ENCODE measurements at regions not wholly inside any gene's neighbourhood (a gene's known extent, or its start where the extent isn't known, plus 50 kb on each side); places are given as distances from the start of the nearest gene placed in this dataset.
"Not testable (repeated sequence)": the region's sequence is repeated elsewhere in the genome, so short reads cannot be mapped to it uniquely, and the experiment has no call there.

GRCh38 chr2:187884003-187884402 lies 329.8 kb upstream of the TFPI start:
- DNase-seq (no peak), ATAC-seq (no peak)
- Histone ChIP-seq H3K36me3 (no peaks in the 10 kb centered on the region), H3K27ac (no peak overlapping the region), H3K4me1 (no peaks in the 10 kb centered on the region), H3K27me3 (no peaks in the 10 kb centered on the region), H3K9me3 (no peaks in the 10 kb centered on the region), H3K4me3 (no peak overlapping the region)
- TF ChIP-seq, protein P1, sequence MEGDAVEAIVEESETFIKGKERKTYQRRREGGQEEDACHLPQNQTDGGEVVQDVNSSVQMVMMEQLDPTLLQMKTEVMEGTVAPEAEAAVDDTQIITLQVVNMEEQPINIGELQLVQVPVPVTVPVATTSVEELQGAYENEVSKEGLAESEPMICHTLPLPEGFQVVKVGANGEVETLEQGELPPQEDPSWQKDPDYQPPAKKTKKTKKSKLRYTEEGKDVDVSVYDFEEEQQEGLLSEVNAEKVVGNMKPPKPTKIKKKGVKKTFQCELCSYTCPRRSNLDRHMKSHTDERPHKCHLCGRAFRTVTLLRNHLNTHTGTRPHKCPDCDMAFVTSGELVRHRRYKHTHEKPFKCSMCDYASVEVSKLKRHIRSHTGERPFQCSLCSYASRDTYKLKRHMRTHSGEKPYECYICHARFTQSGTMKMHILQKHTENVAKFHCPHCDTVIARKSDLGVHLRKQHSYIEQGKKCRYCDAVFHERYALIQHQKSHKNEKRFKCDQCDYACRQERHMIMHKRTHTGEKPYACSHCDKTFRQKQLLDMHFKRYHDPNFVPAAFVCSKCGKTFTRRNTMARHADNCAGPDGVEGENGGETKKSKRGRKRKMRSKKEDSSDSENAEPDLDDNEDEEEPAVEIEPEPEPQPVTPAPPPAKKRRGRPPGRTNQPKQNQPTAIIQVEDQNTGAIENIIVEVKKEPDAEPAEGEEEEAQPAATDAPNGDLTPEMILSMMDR (IDR thresholded peaks at IDR 0.05): no peak
- intact Hi-C loops (cut with DNase I): no loop called here

DNA sequence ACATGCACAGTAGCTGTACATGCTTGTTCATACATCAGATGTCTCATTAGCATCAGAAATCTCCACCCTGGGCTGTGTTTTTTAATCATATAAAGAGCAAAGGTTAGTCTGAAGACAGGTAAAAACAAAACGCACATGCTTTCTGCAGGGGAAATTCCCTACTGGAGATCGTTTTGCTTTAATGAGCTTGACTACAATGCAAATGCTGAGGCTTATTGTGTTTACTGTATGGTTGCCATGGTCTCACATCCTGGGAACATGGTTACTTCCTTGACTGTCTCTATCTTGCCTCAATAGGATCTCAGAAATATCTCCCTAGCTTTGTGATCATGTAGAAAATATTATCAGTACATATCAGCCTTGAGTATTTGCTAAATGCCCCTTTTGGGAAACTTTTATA lies 336.5 kb upstream of the TFPI start:
- no peaks in the 10 kb centered on the region for H3K27me3 ChIP-seq
- ATAC-seq (no peak), DNase-seq (no peak)
- H3K27ac ChIP-seq: no peak overlapping the region
- no peak overlapping the region for H3K4me3 ChIP-seq
- intact Hi-C loops (cut with DNase I): no loop called here
- no peaks in the 10 kb centered on the region for H3K36me3 ChIP-seq
- TF ChIP-seq, protein P1 (IDR thresholded peaks at IDR 0.05): no peak
- no peaks in the 10 kb centered on the region for H3K4me1 ChIP-seq
- no peaks in the 10 kb centered on the region for H3K9me3 ChIP-seq

DNA sequence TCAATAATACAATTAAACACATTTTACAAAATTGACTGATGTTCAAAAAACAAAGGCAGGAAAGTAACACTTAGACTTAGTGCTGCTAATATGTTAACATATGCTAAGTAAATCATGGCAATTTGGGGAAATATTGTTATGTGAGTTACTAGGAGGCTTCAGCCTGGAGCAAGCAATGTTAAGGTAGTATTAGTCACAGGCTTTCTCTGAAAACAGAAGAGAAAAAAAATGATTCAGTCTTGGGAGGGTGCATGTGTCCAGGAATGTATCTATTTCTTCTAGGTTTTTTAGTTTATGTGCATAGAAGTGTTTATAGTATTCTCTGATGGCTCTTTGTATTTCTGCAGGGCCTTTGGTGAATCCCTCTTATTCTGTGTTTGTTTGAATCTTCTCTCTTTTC lies 345.8 kb upstream of the TFPI start:
- intact Hi-C loops (cut with DNase I): no loop called here
- Histone ChIP-seq H3K4me1 (no peaks in the 10 kb centered on the region), H3K27ac (no peak overlapping the region), H3K4me3 (no peak overlapping the region), H3K9me3 (no peaks in the 10 kb centered on the region), H3K36me3 (no peaks in the 10 kb centered on the region), H3K27me3 (no peaks in the 10 kb centered on the region)
- ATAC-seq (no peak), DNase-seq (no peak)
- TF ChIP-seq, protein P1 (IDR thresholded peaks at IDR 0.05): no peak

DNA sequence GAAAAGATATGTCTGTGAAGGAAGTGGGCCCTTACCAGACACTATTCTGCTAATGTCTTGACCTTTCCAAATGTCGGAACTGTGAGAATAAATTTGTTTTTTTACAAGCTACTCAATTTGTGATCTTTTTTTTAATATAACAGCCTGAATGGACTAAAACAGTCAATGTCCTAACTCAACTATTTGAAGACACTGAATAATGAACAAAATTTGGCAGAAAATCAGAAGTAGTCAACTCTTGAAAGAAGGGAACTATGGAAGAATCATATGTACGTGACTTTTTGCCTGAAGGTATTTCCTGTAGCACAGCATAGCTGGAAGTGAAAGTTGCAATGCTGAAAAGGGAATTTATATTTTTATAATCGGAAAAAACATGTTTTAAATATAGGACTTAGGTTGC lies 351.8 kb upstream of the TFPI start:
- H3K27ac ChIP-seq: no peak overlapping the region
- H3K36me3 ChIP-seq: no peaks in the 10 kb centered on the region
- intact Hi-C loops (cut with DNase I): no loop called here

GRCh38 chr2:187910922-187911321 lies 356.7 kb upstream of the TFPI start:
- not testable (repeated sequence) for H3K27me3 ChIP-seq, H3K9me3 ChIP-seq

More for the DNA sequence above, 351.8 kb upstream of the TFPI start:
- DNase-seq (no peak), ATAC-seq (no peak)
- Histone ChIP-seq H3K4me3 (no peak overlapping the region), H3K27me3 (no peaks in the 10 kb centered on the region), H3K4me1 (no peaks in the 10 kb centered on the region), H3K9me3 (no peaks in the 10 kb centered on the region)
- TF ChIP-seq, protein P1 (IDR thresholded peaks at IDR 0.05): no peak

DNA sequence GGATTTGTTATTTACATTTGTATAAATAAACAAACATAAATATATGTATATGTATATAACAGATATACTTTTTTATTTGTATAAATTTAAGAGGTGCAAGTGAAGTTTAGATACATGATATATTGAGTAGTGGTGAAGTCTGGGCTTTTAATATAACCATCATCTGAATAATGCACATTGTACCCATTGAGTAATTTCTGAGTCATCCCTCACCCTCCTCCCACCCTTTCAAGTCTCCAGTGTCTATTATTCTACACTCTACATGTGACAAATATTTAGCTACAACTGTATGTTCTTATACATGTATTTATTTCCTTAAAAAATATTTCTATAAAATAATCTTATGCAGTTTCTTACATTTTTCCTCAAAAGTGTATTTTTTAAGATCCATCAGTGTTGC lies 358.7 kb upstream of the TFPI start:
- DNase-seq: no peak
- Histone ChIP-seq H3K27me3 (no peaks in the 10 kb centered on the region), H3K9me3 (no peaks in the 10 kb centered on the region), H3K36me3 (no peaks in the 10 kb centered on the region), H3K27ac (no peak overlapping the region), H3K4me1 (no peaks in the 10 kb centered on the region), H3K4me3 (no peak overlapping the region)
- intact Hi-C loops (cut with DNase I): no loop called here
- TF ChIP-seq, protein P1 (IDR thresholded peaks at IDR 0.05): no peak
- ATAC-seq: no peak

More at GRCh38 chr2:187910922-187911321, 356.7 kb upstream of the TFPI start:
- H3K4me3 ChIP-seq; H3K36me3 ChIP-seq; H3K27ac ChIP-seq; intact Hi-C loops (cut with DNase I); DNase-seq; ATAC-seq; H3K4me1 ChIP-seq: not testable (repeated sequence)
